ENCODE measurements at regions not wholly inside any gene's neighbourhood (a gene's known extent, or its start where the extent isn't known, plus 50 kb on each side); places are given as distances from the start of the nearest gene placed in this dataset.

GRCh38 chr5:106660681-106661080 is 1010.1 kb downstream of the EFNA5 start:
- TF ChIP-seq CTCF (IDR thresholded peaks at IDR 0.05; ENCODE audit: low read depth, low read length, missing input control) (no peak), FOXA2 (IDR thresholded peaks at IDR 0.05) (no peak), ATF3 (IDR thresholded peaks at IDR 0.05) (no peak), RAD21 (IDR thresholded peaks at IDR 0.05) (no peak), JUND (IDR thresholded peaks at IDR 0.05) (no peak), FOXA1 (IDR thresholded peaks at IDR 0.05) (no peak), EGR1 (IDR thresholded peaks at IDR 0.05; ENCODE audit: low read depth in 2 of 2) (no peak)

Data from liver (tissue), 3 donors.